OCI-LY7 (cell line): ENCODE measurements at regions not wholly inside any gene's neighbourhood (a gene's known extent, or its start where the extent isn't known, plus 50 kb on each side); places are given as distances from the start of the nearest gene placed in this dataset.

Source experiments
- BruUV-seq: library from RNA; stranded (reverse); fragments of 400-500 nt; replicated peaks from 2 replicates; lab custom pipeline; 2021; lab: Mats Ljungman, UMichigan
- CTCF ChIA-PET: fragments of 300-600 bp; sonication (Branson Sonifier 250); formaldehyde crosslinking; loops from one replicate; lab custom pipeline; 2022; ENCODE audit warnings: antibody characterized with exemption; ENCODE audit not compliant: unreplicated experiment; lab: Charles Lee
- POLR2A ChIA-PET: fragments of 300-600 bp; sonication (Branson Sonifier 250); formaldehyde crosslinking; loops from one replicate; lab custom pipeline; 2022; ENCODE audit warnings: antibody characterized with exemption; lab: Charles Lee
- DNase-seq: peaks from one replicate; pipeline ENCODE4 v3.0.0-alpha.2; 2015; ENCODE audit warnings: low spot score
- H2AFZ ChIP-seq: fragments of 200-600 bp; sonication (generic), shearing (Covaris generic); 2 replicates; pipeline ENCODE4 v1.6.1; 2014; ENCODE audit warnings: mild to moderate bottlenecking, antibody characterized with exemption, low read length, moderate library complexity
- H3K27ac ChIP-seq: fragments of 200-600 bp; sonication (generic); 2 replicates; pipeline ENCODE4 v1.5.1; 2014; ENCODE audit warnings: mixed run types, low read depth, mild to moderate bottlenecking, moderate library complexity, low read length, inconsistent platforms; ENCODE audit not compliant: poor library complexity, severe bottlenecking
- H3K36me3 ChIP-seq: fragments of 200-600 bp; sonication (generic); 2 replicates; pipeline ENCODE4 v1.6.1; 2014; ENCODE audit warnings: mild to moderate bottlenecking, antibody characterized with exemption, low read length, moderate library complexity, mixed read lengths; ENCODE audit not compliant: insufficient read depth
- H3K4me1 ChIP-seq: fragments of 200-600 bp; sonication (generic); 2 replicates; pipeline ENCODE4 v1.5.1; 2014; ENCODE audit warnings: mild to moderate bottlenecking, low read length; ENCODE audit not compliant: insufficient read depth, poor library complexity, severe bottlenecking
- H3K4me2 ChIP-seq: fragments of 200-600 bp; sonication (generic); 2 replicates; pipeline ENCODE4 v1.6.1; 2014; ENCODE audit warnings: mild to moderate bottlenecking, low read length
- H3K4me3 ChIP-seq: fragments of 200-600 bp; sonication (generic); 2 replicates; pipeline ENCODE4 v1.5.1; 2014; ENCODE audit warnings: mild to moderate bottlenecking, low read depth, low read length; ENCODE audit not compliant: poor library complexity, severe bottlenecking
- H3K79me2 ChIP-seq: fragments of 200-600 bp; sonication (generic); 2 replicates; pipeline ENCODE4 v1.6.1; 2016; ENCODE audit warnings: low read depth, mild to moderate bottlenecking, low read length, moderate library complexity, mixed read lengths; ENCODE audit not compliant: insufficient read depth
- H3K9me2 ChIP-seq: fragments of 200-600 bp; sonication (generic); 2 replicates; pipeline ENCODE4 v1.6.1; 2016; ENCODE audit warnings: mild to moderate bottlenecking, low read length, mixed read lengths; ENCODE audit not compliant: insufficient read depth
- H3K9me3 ChIP-seq: fragments of 200-600 bp; sonication (generic); 2 replicates; pipeline ENCODE4 v1.6.1; 2014; ENCODE audit warnings: mild to moderate bottlenecking, mixed run types, low read length, mixed read lengths
- H4K20me1 ChIP-seq: fragments of 200-600 bp; sonication (generic); 2 replicates; pipeline ENCODE4 v1.6.1; 2014; ENCODE audit warnings: mild to moderate bottlenecking, antibody characterized with exemption, low read length, moderate library complexity, mixed read lengths; ENCODE audit not compliant: insufficient read depth
- EZH2phosphoT487 ChIP-seq: fragments of 200-600 bp; sonication (generic); IDR thresholded peaks from 2 replicates; pipeline ENCODE4 v1.6.1; 2018; ENCODE audit warnings: low read depth, borderline replicate concordance, mild to moderate bottlenecking, mixed run types, antibody characterized with exemption, low read length, moderate library complexity, mixed read lengths
- intact Hi-C: fragments of 100-400 bp; cut with micrococcal nuclease; formaldehyde crosslinking; loops from one replicate; pipeline ENCODE4 v1.10.0; 2022; ENCODE audit not compliant: unreplicated experiment
- TF ChIP-seq, protein P1 (sequence below): fragments of 200-600 bp; sonication (generic); conservative IDR thresholded peaks from 2 replicates; pipeline ENCODE4 v1.5.1; 2014; ENCODE audit warnings: mild to moderate bottlenecking, antibody characterized with exemption, low read length, moderate library complexity, mixed read lengths

GRCh38 chr7:53397911-53398310 is 362.5 kb downstream of the POM121L12 start:
- Histone ChIP-seq H2AFZ (no peak overlapping the region), H3K9me2 (no peaks in the 10 kb centered on the region), H3K36me3 (no peaks in the 10 kb centered on the region), H3K79me2 (no peaks in the 10 kb centered on the region), H3K9me3 (no peaks in the 10 kb centered on the region), H4K20me1 (no peaks in the 10 kb centered on the region), H3K4me3 (no peak overlapping the region), H3K4me1 (no peaks in the 10 kb centered on the region), H3K4me2 (no peak overlapping the region), H3K27ac (no peak overlapping the region)
- intact Hi-C loops: no loop called here
- TF ChIP-seq, protein P1, sequence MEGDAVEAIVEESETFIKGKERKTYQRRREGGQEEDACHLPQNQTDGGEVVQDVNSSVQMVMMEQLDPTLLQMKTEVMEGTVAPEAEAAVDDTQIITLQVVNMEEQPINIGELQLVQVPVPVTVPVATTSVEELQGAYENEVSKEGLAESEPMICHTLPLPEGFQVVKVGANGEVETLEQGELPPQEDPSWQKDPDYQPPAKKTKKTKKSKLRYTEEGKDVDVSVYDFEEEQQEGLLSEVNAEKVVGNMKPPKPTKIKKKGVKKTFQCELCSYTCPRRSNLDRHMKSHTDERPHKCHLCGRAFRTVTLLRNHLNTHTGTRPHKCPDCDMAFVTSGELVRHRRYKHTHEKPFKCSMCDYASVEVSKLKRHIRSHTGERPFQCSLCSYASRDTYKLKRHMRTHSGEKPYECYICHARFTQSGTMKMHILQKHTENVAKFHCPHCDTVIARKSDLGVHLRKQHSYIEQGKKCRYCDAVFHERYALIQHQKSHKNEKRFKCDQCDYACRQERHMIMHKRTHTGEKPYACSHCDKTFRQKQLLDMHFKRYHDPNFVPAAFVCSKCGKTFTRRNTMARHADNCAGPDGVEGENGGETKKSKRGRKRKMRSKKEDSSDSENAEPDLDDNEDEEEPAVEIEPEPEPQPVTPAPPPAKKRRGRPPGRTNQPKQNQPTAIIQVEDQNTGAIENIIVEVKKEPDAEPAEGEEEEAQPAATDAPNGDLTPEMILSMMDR: no peak
- TF ChIP-seq EZH2phosphoT487: no peak
- no peak for DNase-seq
- CTCF ChIA-PET: no interaction called here
- no TSS peak for BruUV-seq
- POLR2A ChIA-PET: no interaction called here

- no peak for DNase-seq
These were observed 363.1 kb downstream of the POM121L12 start for GRCh38 chr7:53398566-53398965.

GRCh38 chr7:53413021-53413420 is 377.6 kb downstream of the POM121L12 start:
- Histone ChIP-seq H3K4me2 (no peak overlapping the region), H3K27ac (no peak overlapping the region), H3K9me2 (no peaks in the 10 kb centered on the region), H3K4me3 (no peak overlapping the region), H2AFZ (no peak overlapping the region), H3K36me3 (no peaks in the 10 kb centered on the region), H3K4me1 (no peaks in the 10 kb centered on the region), H4K20me1 (no peaks in the 10 kb centered on the region), H3K79me2 (no peaks in the 10 kb centered on the region), H3K9me3 (no peaks in the 10 kb centered on the region)
- intact Hi-C loops: no loop called here
- no peak for TF ChIP-seq EZH2phosphoT487
- TF ChIP-seq, protein P1: no peak
- no peak for DNase-seq
- CTCF ChIA-PET: no interaction called here
- POLR2A ChIA-PET: no interaction called here
- BruUV-seq: no TSS peak

More at GRCh38 chr7:53398566-53398965, 363.1 kb downstream of the POM121L12 start:
- H2AFZ ChIP-seq: no peak overlapping the region
- H3K27ac ChIP-seq: no peak overlapping the region
- H3K79me2 ChIP-seq: no peaks in the 10 kb centered on the region
- no peaks in the 10 kb centered on the region for H3K9me3 ChIP-seq
- no peak overlapping the region for H3K4me2 ChIP-seq
- no peak overlapping the region for H3K4me3 ChIP-seq
- no peaks in the 10 kb centered on the region for H3K36me3 ChIP-seq
- TF ChIP-seq EZH2phosphoT487: no peak
- TF ChIP-seq, protein P1: no peak
- intact Hi-C loops: no loop called here
- ChIA-PET POLR2A (no interaction called here), CTCF (no interaction called here)
- H4K20me1 ChIP-seq: no peaks in the 10 kb centered on the region
- H3K9me2 ChIP-seq: no peaks in the 10 kb centered on the region
- H3K4me1 ChIP-seq: no peaks in the 10 kb centered on the region
- no TSS peak for BruUV-seq
